K562 (cell line): ENCODE measurements at regions not wholly inside any gene's neighbourhood (a gene's known extent, or its start where the extent isn't known, plus 50 kb on each side); places are given as distances from the start of the nearest gene placed in this dataset.

Experiments used
- CBFB ChIP-seq: sonication (generic); formaldehyde crosslinking; IDR thresholded peaks from 2 replicates; pipeline ENCODE4 v1.4.0; 2020; ENCODE audit warnings: mild to moderate bottlenecking, missing genetic modification reagents
- ZNF282 ChIP-seq: sonication (generic); formaldehyde crosslinking; IDR thresholded peaks from 2 replicates; pipeline ENCODE4 v1.8.1; 2023; ENCODE audit warnings: missing genetic modification reagents

GRCh38 chr14:98955036-98955740 is 316.8 kb downstream of the BCL11B start:
- TF ChIP-seq ZNF282 (CRISPR knock-in tag) = no peak
- no peak for TF ChIP-seq CBFB (CRISPR knock-in tag)
